ENCODE measurements at regions not wholly inside any gene's neighbourhood (a gene's known extent, or its start where the extent isn't known, plus 50 kb on each side); places are given as distances from the start of the nearest gene placed in this dataset.
"Not testable (repeated sequence)": the region's sequence is repeated elsewhere in the genome, so short reads cannot be mapped to it uniquely, and the experiment has no call there.

- no peak for DNase-seq (ENCODE audit: insufficient read length, low spot score)
- FAIRE-seq, result no peak
Observed at GRCh38 chr6:155765275-155766194, 309.9 kb upstream of the NOX3 start.

- no peak for FAIRE-seq
- DNase-seq (ENCODE audit: insufficient read length, low spot score), result no peak
Observed at GRCh38 chr6:155762649-155763048, 307.0 kb upstream of the NOX3 start.

DNA sequence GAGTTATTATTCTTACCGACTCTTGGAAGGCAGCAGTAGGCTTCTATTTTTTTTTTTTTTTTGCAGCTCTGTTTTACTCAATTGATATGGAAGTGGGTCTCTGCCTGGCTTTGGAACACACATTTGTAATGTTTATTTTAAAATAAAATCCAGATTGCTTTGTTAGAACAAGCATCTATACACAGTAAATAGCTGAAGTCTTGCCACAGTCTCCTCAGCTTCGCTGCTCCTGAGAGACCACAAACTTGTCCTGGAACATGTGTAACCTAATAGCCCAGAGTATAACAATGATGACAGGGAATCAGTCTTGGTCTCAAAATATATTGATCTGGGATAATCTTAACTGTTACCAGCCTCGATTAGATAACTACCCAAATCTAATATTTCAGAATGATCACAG lies 299.8 kb upstream of the NOX3 start:
- DNase-seq (ENCODE audit: insufficient read length, low spot score), result no peak
- FAIRE-seq, result no peak

- FAIRE-seq; DNase-seq (ENCODE audit: insufficient read length, low spot score): not testable (repeated sequence)
Observed at GRCh38 chr6:155748778-155749177, 293.1 kb upstream of the NOX3 start.

GRCh38 chr6:155747491-155747890 lies 291.9 kb upstream of the NOX3 start:
- DNase-seq (ENCODE audit: insufficient read length, low spot score), result no peak
- no peak for FAIRE-seq

GRCh38 chr6:155740781-155741399 lies 285.3 kb upstream of the NOX3 start:
- no peak for DNase-seq (ENCODE audit: insufficient read length, low spot score)

GRCh38 chr6:155738602-155739105 lies 283.0 kb upstream of the NOX3 start:
- FAIRE-seq, result no peak
- DNase-seq (ENCODE audit: insufficient read length, low spot score), result no peak

More at GRCh38 chr6:155740781-155741399, 285.3 kb upstream of the NOX3 start:
- no peak for FAIRE-seq

GRCh38 chr6:155717374-155717773 lies 261.7 kb upstream of the NOX3 start:
- no peak for FAIRE-seq

DNA sequence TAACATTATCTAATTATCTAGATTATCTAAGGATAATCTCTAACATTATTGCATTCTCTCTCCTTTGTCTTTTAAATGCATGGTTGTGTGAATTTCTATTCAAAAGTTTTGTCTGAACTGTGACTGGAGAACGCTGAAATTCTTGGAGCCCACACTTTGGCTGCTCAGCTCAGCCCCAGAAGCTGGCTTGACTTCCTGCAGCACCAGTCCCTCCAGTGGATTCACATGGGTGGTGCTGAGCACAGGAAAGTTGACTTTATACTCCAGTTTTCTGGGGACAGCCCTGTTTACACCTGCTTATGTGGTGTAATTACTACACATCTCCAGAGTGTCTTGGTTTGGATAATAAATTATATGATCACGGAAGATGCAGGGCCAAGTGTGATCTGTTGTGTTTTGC lies 255.1 kb upstream of the NOX3 start:
- DNase-seq (ENCODE audit: insufficient read length, low spot score) (no peak), FAIRE-seq (no peak)

More at GRCh38 chr6:155717374-155717773, 261.7 kb upstream of the NOX3 start:
- no peak for DNase-seq (ENCODE audit: insufficient read length, low spot score)

GRCh38 chr6:155709262-155709661 lies 253.6 kb upstream of the NOX3 start:
- no peak for FAIRE-seq
- DNase-seq (ENCODE audit: insufficient read length, low spot score), result no peak

DNA sequence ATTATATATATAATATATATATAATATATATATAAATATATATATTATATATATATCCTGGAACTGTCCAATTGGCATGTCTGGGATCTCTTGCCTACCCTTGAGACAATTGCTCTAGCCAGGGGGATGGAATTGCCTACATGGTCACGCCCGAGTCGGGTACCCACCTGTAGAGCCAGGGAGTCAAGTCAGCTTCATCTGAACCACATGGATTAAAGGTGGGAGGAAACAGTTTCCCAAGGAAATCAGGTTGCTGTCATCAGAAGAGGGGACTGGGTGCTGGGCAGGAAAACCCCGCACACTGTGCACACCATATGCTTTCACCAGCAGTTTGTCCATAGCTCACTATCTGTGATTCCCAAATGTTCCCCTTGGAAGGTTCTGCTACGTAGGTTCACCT lies 252.5 kb upstream of the NOX3 start:
- FAIRE-seq, result no peak
- no peak for DNase-seq (ENCODE audit: insufficient read length, low spot score)

GRCh38 chr6:155706806-155707205 lies 251.2 kb upstream of the NOX3 start:
- FAIRE-seq (no peak), DNase-seq (ENCODE audit: insufficient read length, low spot score) (no peak)

DNA sequence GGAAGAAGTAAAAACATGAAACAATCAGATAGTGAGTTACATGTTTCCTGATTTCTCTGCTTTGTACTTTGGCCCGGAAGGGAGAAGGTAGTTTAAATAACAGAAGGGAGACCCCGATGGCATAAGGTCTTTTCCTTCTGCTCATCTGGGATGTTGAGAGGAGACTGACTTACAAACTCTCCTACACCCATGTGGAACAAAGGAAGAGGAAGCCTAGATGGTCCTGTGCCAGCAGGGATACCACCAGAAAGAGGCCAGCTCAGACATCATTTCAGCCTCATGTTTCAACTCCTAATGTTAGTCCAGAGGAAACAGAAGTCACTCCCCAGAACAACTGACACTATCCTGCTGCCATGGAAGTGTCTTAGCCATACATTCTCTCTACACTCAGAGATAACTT lies 250.7 kb upstream of the NOX3 start:
- FAIRE-seq, result no peak
- DNase-seq (ENCODE audit: insufficient read length, low spot score), result no peak

DNA sequence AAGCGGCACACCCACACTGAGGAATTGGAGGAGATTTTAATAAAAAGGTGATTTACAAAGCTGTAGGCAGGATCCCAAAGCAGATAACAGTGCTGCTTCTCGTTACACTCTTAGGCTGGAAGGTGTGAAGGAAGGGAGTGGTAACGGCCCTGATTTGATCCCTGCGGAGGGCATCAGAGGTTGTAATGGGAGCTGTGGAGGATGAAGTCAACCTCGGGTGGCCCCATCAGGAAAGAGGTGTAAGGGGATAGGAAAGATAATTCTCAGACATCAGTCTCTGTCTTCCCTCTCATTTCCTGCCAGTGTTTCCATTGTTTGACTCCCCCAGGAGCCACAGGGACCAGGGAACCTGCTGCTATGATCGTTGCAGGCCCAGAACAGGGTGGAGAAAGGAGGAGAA lies 245.7 kb upstream of the NOX3 start:
- DNase-seq (ENCODE audit: insufficient read length, low spot score) (no peak), FAIRE-seq (no peak)

GRCh38 chr6:155695495-155695894 lies 239.9 kb upstream of the NOX3 start:
- DNase-seq (ENCODE audit: insufficient read length, low spot score) (no peak), FAIRE-seq (no peak)

- FAIRE-seq (no peak), DNase-seq (ENCODE audit: insufficient read length, low spot score) (no peak)
Observed at GRCh38 chr6:155694419-155694790, 238.8 kb upstream of the NOX3 start.

- no peak for FAIRE-seq
- DNase-seq (ENCODE audit: insufficient read length, low spot score), result no peak
Observed at GRCh38 chr6:155693573-155694418, 238.2 kb upstream of the NOX3 start.

DNA sequence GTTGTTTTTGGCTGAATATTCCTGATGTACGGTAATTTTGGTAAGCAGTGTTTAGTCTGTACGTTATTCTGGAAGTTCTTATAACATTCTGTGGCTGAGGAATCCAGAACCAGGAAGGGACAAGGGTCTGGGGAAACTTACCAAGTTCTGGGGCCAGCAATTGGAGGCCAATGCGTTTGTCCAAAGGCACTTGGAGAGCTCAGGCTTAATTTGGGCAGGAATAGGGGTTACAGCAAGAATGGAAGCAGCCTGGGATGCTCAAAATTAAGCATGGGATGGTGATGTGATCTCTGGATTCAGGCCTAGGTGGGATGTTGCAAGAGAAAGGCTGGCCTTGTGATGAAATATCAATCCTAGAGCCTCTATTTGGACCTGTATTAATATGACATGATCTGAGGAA lies 235.2 kb upstream of the NOX3 start:
- FAIRE-seq, result no peak
- no peak for DNase-seq (ENCODE audit: insufficient read length, low spot score)

DNA sequence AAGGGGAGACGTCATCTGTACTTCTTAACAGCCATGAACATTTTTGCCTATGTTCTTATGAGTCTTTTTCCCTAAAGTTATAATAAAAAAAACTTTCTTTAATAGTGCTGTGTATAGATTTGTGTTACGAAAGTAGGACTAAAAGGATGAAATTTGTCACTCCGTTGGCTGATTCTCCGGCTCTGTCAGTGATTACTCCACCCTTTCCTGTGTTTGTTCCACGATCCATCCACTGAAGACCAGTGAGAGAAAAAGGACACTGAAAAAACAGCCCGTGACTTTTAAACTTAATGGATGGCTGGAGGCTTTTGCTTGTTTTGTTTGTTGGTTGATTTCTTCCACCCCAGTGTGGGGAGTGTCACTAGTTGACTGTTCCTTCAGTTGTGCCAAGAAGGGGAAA lies 232.0 kb upstream of the NOX3 start:
- DNase-seq (ENCODE audit: insufficient read length, low spot score) (no peak), FAIRE-seq (no peak)

DNA sequence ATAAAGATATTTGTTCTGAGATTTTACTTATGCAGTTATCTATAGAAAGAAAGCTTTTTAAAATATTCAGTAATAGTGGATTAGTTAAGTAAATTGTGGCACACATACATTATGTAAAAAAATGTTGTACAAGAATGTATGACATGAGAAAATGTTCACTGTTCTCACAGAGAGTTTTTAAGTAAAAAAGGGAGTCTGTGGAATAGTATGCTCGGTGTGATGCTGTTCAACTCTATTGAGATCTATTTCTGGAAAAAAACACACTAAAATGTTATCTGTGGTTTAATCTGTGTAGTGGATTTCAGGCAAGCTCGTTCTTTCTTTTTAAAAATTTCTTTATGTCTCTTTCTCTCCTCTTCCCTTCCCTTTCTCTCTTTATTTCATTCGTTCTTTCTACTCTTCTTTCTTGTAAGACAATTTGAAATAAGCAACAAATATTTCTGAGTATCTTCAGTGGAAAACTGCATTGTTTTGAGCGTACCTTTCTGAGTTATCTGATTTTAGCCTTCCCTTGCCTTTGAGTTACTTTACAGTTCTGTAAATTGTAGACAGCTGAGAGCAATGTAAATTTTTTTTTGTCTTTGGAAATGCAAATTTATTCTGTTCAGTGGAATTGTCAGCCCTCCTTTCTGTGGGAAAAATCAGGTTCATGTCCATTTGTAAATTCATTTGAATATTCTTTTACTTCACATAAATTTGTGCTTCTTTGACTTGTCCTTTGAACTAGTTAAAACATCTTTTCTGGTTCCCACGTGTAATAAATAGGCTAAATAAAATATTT lies 229.0 kb upstream of the NOX3 start:
- DNase-seq (ENCODE audit: insufficient read length, low spot score) (no peak), FAIRE-seq (no peak)

Measured in GM19239 (cell line).